ENCODE measurements at regions not wholly inside any gene's neighbourhood (a gene's known extent, or its start where the extent isn't known, plus 50 kb on each side); places are given as distances from the start of the nearest gene placed in this dataset.

DNA sequence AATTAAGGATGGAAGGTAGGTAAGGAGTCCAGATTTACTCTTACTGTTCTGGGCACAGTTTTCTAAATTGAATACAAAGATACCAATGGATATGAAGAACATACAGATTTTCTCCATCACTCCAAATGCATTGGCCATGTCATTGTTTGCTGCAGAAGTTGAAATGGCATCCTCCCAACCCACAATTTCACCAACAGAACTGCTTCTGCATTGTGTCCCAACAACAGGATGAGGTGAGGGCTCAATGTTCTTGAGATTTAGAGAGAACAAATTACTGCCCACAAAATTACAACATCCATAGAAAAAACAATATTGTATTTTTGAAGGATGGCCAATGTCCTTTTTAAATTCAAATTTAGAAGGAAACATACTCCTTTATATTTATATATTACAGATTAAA is 88.9 kb downstream of the NUDT12 start:
- H3K36me3 ChIP-seq (ENCODE audit: low read length): no peaks in the 10 kb centered on the region
- no peaks in the 10 kb centered on the region for H3K9me2 ChIP-seq (replicated peaks; ENCODE audit: insufficient read depth, low read length)
- no peaks in the 10 kb centered on the region for H3K9me3 ChIP-seq (ENCODE audit: insufficient read depth, low read length)
- no peak overlapping the region for H3K4me2 ChIP-seq (ENCODE audit: low read depth, low read length, poor library complexity, severe bottlenecking)
- H3K9ac ChIP-seq (ENCODE audit: low read length): no peak overlapping the region
- no peak for TF ChIP-seq EZH2phosphoT487 (conservative IDR thresholded peaks at IDR 0.05; ENCODE audit: low read length)
- TF ChIP-seq, protein P1, sequence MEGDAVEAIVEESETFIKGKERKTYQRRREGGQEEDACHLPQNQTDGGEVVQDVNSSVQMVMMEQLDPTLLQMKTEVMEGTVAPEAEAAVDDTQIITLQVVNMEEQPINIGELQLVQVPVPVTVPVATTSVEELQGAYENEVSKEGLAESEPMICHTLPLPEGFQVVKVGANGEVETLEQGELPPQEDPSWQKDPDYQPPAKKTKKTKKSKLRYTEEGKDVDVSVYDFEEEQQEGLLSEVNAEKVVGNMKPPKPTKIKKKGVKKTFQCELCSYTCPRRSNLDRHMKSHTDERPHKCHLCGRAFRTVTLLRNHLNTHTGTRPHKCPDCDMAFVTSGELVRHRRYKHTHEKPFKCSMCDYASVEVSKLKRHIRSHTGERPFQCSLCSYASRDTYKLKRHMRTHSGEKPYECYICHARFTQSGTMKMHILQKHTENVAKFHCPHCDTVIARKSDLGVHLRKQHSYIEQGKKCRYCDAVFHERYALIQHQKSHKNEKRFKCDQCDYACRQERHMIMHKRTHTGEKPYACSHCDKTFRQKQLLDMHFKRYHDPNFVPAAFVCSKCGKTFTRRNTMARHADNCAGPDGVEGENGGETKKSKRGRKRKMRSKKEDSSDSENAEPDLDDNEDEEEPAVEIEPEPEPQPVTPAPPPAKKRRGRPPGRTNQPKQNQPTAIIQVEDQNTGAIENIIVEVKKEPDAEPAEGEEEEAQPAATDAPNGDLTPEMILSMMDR (IDR thresholded peaks at IDR 0.05; ENCODE audit: insufficient read depth, low read length, poor library complexity, severe bottlenecking): no peak
- no peak overlapping the region for H3K27ac ChIP-seq (ENCODE audit: low read depth, low read length)
- no peaks in the 10 kb centered on the region for H3K79me2 ChIP-seq (ENCODE audit: insufficient read depth, low read length)
- H4K20me1 ChIP-seq (ENCODE audit: low read depth, low read length): no peaks in the 10 kb centered on the region
- H2AFZ ChIP-seq (ENCODE audit: low read depth, low read length, severe bottlenecking): no peak overlapping the region
- no peak overlapping the region for H3K4me3 ChIP-seq (ENCODE audit: insufficient read depth, low read length, poor library complexity, severe bottlenecking)
- H3F3A ChIP-seq (ENCODE audit: insufficient read depth): no peaks in the 10 kb centered on the region
- H3K27me3 ChIP-seq (ENCODE audit: low read length): no peaks in the 10 kb centered on the region

DNA sequence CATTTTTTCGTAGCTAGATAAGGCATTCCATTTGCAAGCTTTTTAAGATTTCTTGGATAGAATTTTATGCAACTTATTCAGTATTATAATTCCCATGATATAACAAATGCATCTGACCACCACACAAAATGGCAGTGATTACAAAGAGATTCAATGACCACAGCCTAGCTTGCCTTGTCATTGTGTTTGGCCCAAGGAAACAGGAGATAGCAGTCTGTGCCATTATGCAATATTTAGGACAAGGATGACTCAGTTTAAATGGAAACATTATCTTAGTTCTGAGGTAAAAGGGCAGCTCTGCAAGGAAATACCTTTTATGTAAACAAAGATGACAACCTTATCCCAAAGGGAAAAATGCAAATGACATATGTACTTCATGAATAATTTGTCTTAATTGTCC is 89.8 kb downstream of the NUDT12 start:
- Histone ChIP-seq H3K4me2 (ENCODE audit: low read depth, low read length, poor library complexity, severe bottlenecking) (no peak overlapping the region), H3K36me3 (ENCODE audit: low read length) (no peaks in the 10 kb centered on the region), H3K27ac (ENCODE audit: low read depth, low read length) (no peak overlapping the region), H2AFZ (ENCODE audit: low read depth, low read length, severe bottlenecking) (no peak overlapping the region), H3K79me2 (ENCODE audit: insufficient read depth, low read length) (no peaks in the 10 kb centered on the region), H4K20me1 (ENCODE audit: low read depth, low read length) (no peaks in the 10 kb centered on the region), H3F3A (ENCODE audit: insufficient read depth) (no peaks in the 10 kb centered on the region), H3K27me3 (ENCODE audit: low read length) (no peaks in the 10 kb centered on the region), H3K9me3 (ENCODE audit: insufficient read depth, low read length) (no peaks in the 10 kb centered on the region), H3K4me3 (ENCODE audit: insufficient read depth, low read length, poor library complexity, severe bottlenecking) (no peak overlapping the region), H3K9me2 (replicated peaks; ENCODE audit: insufficient read depth, low read length) (no peaks in the 10 kb centered on the region), H3K9ac (ENCODE audit: low read length) (no peak overlapping the region)
- TF ChIP-seq, protein P1 (IDR thresholded peaks at IDR 0.05; ENCODE audit: insufficient read depth, low read length, poor library complexity, severe bottlenecking): no peak
- TF ChIP-seq EZH2phosphoT487 (conservative IDR thresholded peaks at IDR 0.05; ENCODE audit: low read length): no peak

DNA sequence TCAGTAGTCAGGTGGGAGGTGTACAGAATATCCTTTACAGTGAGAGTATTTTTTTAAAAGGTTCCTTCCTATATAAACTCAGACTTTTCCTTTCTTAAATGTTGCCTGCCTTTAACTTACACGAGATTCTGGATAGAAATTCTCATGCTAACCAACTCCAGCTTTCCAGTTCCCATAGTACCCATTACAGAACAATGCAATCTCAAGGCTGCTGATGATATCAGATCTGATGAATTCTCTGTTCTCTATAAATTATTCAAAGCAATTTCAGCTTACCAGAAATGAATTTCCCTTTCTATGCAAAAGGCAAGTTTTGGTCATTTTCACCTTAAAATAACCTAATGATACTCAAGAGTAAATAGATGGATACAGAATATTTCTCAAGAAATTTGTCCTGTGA is 90.3 kb downstream of the NUDT12 start:
- Histone ChIP-seq H3K27ac (ENCODE audit: low read depth, low read length) (no peak overlapping the region), H3K9me3 (ENCODE audit: insufficient read depth, low read length) (no peaks in the 10 kb centered on the region), H4K20me1 (ENCODE audit: low read depth, low read length) (no peaks in the 10 kb centered on the region), H3K9me2 (replicated peaks; ENCODE audit: insufficient read depth, low read length) (no peaks in the 10 kb centered on the region), H3K79me2 (ENCODE audit: insufficient read depth, low read length) (no peaks in the 10 kb centered on the region), H2AFZ (ENCODE audit: low read depth, low read length, severe bottlenecking) (no peak overlapping the region), H3F3A (ENCODE audit: insufficient read depth) (no peaks in the 10 kb centered on the region), H3K9ac (ENCODE audit: low read length) (no peak overlapping the region), H3K4me2 (ENCODE audit: low read depth, low read length, poor library complexity, severe bottlenecking) (no peak overlapping the region), H3K36me3 (ENCODE audit: low read length) (no peaks in the 10 kb centered on the region), H3K4me3 (ENCODE audit: insufficient read depth, low read length, poor library complexity, severe bottlenecking) (no peak overlapping the region), H3K27me3 (ENCODE audit: low read length) (no peaks in the 10 kb centered on the region)
- no peak for TF ChIP-seq EZH2phosphoT487 (conservative IDR thresholded peaks at IDR 0.05; ENCODE audit: low read length)
- TF ChIP-seq, protein P1 (IDR thresholded peaks at IDR 0.05; ENCODE audit: insufficient read depth, low read length, poor library complexity, severe bottlenecking): no peak

Data from SU-DHL-6 (cell line).